ENCODE measurements at regions not wholly inside any gene's neighbourhood (a gene's known extent, or its start where the extent isn't known, plus 50 kb on each side); places are given as distances from the start of the nearest gene placed in this dataset.

- DNase-seq (no peak), ATAC-seq (no peak)
- intact Hi-C loops (cut with DNase I, micrococcal nuclease) = no loop called here
- no peaks in the 10 kb centered on the region for H3K4me1 ChIP-seq (ENCODE audit: low read depth)
- H3K36me3 ChIP-seq (ENCODE audit: low read depth) = no peaks in the 10 kb centered on the region
- H3K9me3 ChIP-seq = no peaks in the 10 kb centered on the region
- no peak overlapping the region for H3K4me3 ChIP-seq
- no peak for TF ChIP-seq CTCF (IDR thresholded peaks at IDR 0.05)
Observed at GRCh38 chr9:113646946-113647914, 183.7 kb downstream of the RGS3 start.

GRCh38 chr9:113648048-113648447 is 184.5 kb downstream of the RGS3 start:
- no peak for TF ChIP-seq CTCF (IDR thresholded peaks at IDR 0.05)
- no peak for ATAC-seq
- H3K36me3 ChIP-seq (ENCODE audit: low read depth) = no peaks in the 10 kb centered on the region
- no peak overlapping the region for H3K4me3 ChIP-seq
- no peaks in the 10 kb centered on the region for H3K4me1 ChIP-seq (ENCODE audit: low read depth)
- no peak for DNase-seq
- H3K9me3 ChIP-seq = no peaks in the 10 kb centered on the region
- intact Hi-C loops (cut with DNase I, micrococcal nuclease) = no loop called here

- Histone ChIP-seq H3K9me3 (no peaks in the 10 kb centered on the region), H3K36me3 (ENCODE audit: low read depth) (no peaks in the 10 kb centered on the region), H3K4me3 (no peak overlapping the region), H3K4me1 (ENCODE audit: low read depth) (no peaks in the 10 kb centered on the region)
- no peak for ATAC-seq
- intact Hi-C loops (cut with DNase I, micrococcal nuclease) = no loop called here
- DNase-seq = no peak
- TF ChIP-seq CTCF (IDR thresholded peaks at IDR 0.05) = no peak
Observed at GRCh38 chr9:113648586-113648985, 185.1 kb downstream of the RGS3 start.

DNA sequence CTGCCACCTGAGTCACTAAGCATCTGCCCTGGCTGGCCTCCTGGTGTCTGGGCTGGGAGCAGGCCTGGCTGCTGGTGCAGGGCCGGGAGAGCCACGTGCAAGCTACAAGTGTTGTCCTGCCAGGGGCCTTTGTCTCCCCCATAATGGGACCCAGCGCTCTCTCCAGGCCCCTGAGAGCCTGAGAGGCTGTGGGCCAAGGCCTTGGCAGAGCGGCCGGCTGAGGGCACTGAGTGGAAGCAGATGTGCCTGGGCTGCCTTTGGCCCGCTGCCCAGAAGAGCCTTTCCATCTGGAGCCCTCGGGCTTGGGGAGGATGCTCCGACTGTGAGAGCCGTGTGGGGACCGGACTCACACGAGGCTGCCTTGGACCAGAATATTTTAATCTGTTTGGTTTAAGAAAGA is 185.5 kb downstream of the RGS3 start:
- intact Hi-C loops (cut with DNase I, micrococcal nuclease) = no loop called here
- ATAC-seq (no peak), DNase-seq (no peak)
- TF ChIP-seq CTCF (IDR thresholded peaks at IDR 0.05) = no peak
- Histone ChIP-seq H3K4me1 (ENCODE audit: low read depth) (no peaks in the 10 kb centered on the region), H3K9me3 (no peaks in the 10 kb centered on the region), H3K4me3 (no peak overlapping the region), H3K36me3 (ENCODE audit: low read depth) (no peaks in the 10 kb centered on the region)

GRCh38 chr9:113649855-113650206 is 186.3 kb downstream of the RGS3 start:
- intact Hi-C loops (cut with DNase I, micrococcal nuclease) = loop anchor here in 1 of 2 donors (10.0 kb wide), 1 partner anchor 235 kb away; no protein-coding TSS in a partner anchor
- Histone ChIP-seq H3K4me1 (ENCODE audit: low read depth) (no peaks in the 10 kb centered on the region), H3K9me3 (no peaks in the 10 kb centered on the region), H3K4me3 (no peak overlapping the region), H3K36me3 (ENCODE audit: low read depth) (no peaks in the 10 kb centered on the region)
- ATAC-seq = no peak
- no peak for DNase-seq
- no peak for TF ChIP-seq CTCF (IDR thresholded peaks at IDR 0.05)
